Lower leg skin (tissue), 4 donors: ENCODE measurements at regions not wholly inside any gene's neighbourhood (a gene's known extent, or its start where the extent isn't known, plus 50 kb on each side); places are given as distances from the start of the nearest gene placed in this dataset.

Experiments
- DNase-seq, 2 donors: peaks; one replicate each; pipeline ENCODE4 v3.0.0-alpha.2; 2019; ENCODE audit warnings: low spot score in 2 of 2
- H3K4me3 ChIP-seq: fragments of 200-600 bp; sonication (generic); 2 replicates; pipeline ENCODE4 v1.5.1; 2017; ENCODE audit warnings: mild to moderate bottlenecking, low read depth; ENCODE audit not compliant: poor library complexity, severe bottlenecking
- POLR2A ChIP-seq, 2 donors: fragments of 450-650 bp; IDR thresholded peaks; one replicate each; pipeline ENCODE4 v1.6.1; 2016 to 2017; ENCODE audit warnings: antibody characterized with exemption in 2 of 2, mild to moderate bottlenecking in 1 of 2, moderate library complexity in 1 of 2
- WGBS, 2 donors: methylation state at CpG; one replicate each; pipeline ENCODE4 v1.1.5; 2018; 5-methylcytosine and 5-hydroxymethylcytosine counted together
- intact Hi-C: fragments of 100-400 bp; cut with DNase I; formaldehyde crosslinking; loops from one replicate; pipeline ENCODE4 v1.15.0; 2023; ENCODE audit warnings: low total_unique reads
- TF ChIP-seq, protein P1 (sequence below), 3 donors: fragments of 450-650 bp; IDR thresholded peaks; one replicate each; pipeline ENCODE4 v1.5.1; 2016; ENCODE audit warnings: antibody characterized with exemption in 3 of 3, mild to moderate bottlenecking in 3 of 3, moderate library complexity in 2 of 3

DNA sequence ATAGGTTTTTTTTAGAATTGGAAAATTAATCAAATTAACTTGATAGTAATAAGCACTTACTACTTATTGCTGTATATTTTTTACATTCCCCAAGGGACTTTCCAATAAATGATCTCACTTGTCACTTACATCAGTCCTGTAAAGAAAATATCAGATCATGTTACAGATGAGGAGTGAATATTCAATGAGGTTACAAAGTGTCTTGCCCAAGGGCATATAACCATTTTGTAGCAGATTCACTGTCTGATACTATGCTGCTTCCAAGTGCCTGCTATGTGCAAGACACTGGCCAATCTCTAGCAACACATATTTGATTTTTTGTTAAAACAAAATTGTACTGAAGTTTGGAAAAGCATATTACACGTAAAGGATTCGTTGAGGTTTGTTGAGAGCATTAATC lies 1287.7 kb downstream of the FAM133A start:
- DNase-seq = no peak
- no peak for TF ChIP-seq POLR2A (IDR thresholded peaks at IDR 0.05)
- TF ChIP-seq, protein P1, sequence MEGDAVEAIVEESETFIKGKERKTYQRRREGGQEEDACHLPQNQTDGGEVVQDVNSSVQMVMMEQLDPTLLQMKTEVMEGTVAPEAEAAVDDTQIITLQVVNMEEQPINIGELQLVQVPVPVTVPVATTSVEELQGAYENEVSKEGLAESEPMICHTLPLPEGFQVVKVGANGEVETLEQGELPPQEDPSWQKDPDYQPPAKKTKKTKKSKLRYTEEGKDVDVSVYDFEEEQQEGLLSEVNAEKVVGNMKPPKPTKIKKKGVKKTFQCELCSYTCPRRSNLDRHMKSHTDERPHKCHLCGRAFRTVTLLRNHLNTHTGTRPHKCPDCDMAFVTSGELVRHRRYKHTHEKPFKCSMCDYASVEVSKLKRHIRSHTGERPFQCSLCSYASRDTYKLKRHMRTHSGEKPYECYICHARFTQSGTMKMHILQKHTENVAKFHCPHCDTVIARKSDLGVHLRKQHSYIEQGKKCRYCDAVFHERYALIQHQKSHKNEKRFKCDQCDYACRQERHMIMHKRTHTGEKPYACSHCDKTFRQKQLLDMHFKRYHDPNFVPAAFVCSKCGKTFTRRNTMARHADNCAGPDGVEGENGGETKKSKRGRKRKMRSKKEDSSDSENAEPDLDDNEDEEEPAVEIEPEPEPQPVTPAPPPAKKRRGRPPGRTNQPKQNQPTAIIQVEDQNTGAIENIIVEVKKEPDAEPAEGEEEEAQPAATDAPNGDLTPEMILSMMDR (IDR thresholded peaks at IDR 0.05) = no peak
- WGBS, 2 donors = 19 to 37% methylated on average over 2 of the region's 2 CpGs
- H3K4me3 ChIP-seq = no peak overlapping the region
- intact Hi-C loops = no loop called here

DNA sequence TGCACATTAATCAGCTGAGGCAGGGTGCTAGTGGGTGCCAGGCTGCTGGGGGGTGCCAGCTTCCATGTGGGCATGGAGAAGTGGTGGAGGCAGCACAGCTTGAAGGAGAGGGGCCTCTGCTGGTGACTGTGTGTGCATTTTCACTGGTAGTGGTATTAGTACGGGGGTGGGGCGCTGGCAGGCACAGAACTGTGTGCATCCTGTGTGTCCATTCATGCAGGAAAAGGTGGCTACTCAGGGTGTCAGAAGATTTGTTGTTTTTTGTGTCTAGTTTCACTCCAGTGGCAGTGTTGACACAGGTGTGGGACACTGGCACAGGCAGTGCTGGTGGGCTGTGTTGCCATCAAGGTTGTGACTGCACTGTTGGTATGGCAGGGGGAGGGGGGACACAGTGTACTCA lies 1303.6 kb downstream of the FAM133A start:
- no peak for TF ChIP-seq POLR2A (IDR thresholded peaks at IDR 0.05)
- TF ChIP-seq, protein P1 (IDR thresholded peaks at IDR 0.05) = no peak
- intact Hi-C loops = no loop called here
- 76 to 92% methylated on average over 2 of the region's 2 CpGs for WGBS, 2 donors
- no peak for DNase-seq
- H3K4me3 ChIP-seq = no peak overlapping the region

GRCh38 chrX:94977986-94978385 lies 1304.0 kb downstream of the FAM133A start:
- TF ChIP-seq, protein P1 (IDR thresholded peaks at IDR 0.05) = no peak
- no peak for TF ChIP-seq POLR2A (IDR thresholded peaks at IDR 0.05)
- no peak overlapping the region for H3K4me3 ChIP-seq
- WGBS, 2 donors = 62 to 83% methylated on average over 1 to 4 of the region's 4 CpGs
- intact Hi-C loops = no loop called here
- DNase-seq = no peak
